NAMALWA (cell line): ENCODE measurements at regions not wholly inside any gene's neighbourhood (a gene's known extent, or its start where the extent isn't known, plus 50 kb on each side); places are given as distances from the start of the nearest gene placed in this dataset.
"Not testable (repeated sequence)": the region's sequence is repeated elsewhere in the genome, so short reads cannot be mapped to it uniquely, and the experiment has no call there.

Experiments
- DNase-seq: peaks from one replicate; pipeline ENCODE4 v3.0.0-alpha.2; 2015; ENCODE audit warnings: low spot score

DNA sequence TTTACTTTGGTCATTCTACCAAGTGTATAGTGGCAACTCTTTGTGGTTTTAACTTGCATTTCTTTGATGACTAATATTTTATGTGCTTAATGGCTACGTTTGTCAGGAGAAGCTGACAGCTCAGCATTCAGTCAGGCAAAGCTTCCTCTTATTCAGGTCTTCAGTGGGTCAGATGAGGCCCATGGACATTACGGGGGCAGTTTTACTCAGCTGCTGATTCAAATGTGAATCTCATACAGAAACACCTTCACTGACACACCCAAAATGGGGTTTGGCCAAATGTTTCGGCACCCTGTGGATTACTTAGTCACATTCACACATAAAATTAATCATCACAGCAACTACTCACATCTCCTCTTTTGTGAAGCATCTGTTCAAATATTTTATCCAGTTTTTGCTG, 104.9 kb upstream of the PLD5 start:
- no peak for DNase-seq

DNA sequence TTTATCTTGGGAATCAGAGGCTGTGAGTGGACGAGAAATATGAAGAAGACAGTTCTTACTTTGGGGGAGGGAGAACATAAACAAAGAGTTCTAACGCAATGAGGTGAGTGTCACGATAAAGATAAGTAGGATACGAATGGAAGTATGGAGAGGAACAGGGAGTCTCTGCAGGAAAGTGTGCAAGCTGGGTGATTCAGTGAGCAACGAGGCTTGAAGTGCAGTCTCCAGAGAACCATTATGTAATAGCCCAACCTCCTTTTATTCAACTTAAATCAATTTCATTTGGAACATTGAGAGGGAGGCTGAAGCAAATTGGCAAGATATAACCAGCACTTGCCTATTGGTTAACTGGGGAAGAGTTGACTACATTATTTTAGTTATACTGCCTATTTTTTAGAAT, 99.3 kb upstream of the PLD5 start:
- no peak for DNase-seq

- DNase-seq = no peak
These were observed 98.6 kb upstream of the PLD5 start for GRCh38 chr1:242623119-242623518.

GRCh38 chr1:242613266-242613815, 88.8 kb upstream of the PLD5 start:
- DNase-seq = no peak

GRCh38 chr1:242610209-242610608, 85.7 kb upstream of the PLD5 start:
- DNase-seq = no peak

GRCh38 chr1:242605521-242605920, 81.0 kb upstream of the PLD5 start:
- no peak for DNase-seq

- DNase-seq = no peak
These were observed 77.5 kb upstream of the PLD5 start for GRCh38 chr1:242602001-242602400.

DNA sequence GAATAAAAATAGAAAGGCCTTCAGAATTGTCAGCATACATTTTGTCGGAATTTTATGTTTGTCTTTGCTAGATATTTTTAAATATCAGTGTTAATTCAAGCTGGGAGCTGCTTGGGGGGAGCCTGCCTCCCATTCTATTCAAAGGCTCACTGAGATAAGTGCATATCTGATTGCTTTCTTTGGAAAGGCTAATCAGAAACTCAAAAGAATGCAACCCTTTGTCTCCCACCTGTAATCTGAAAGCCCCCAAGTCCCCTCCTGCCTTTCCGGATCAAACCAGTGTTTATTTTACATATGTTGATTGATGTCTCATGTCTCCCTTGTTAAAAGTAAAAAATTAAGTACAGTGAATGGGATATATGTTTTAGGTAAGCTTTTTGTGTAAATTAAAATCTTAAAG, 69.3 kb upstream of the PLD5 start:
- not testable (repeated sequence) for DNase-seq

DNA sequence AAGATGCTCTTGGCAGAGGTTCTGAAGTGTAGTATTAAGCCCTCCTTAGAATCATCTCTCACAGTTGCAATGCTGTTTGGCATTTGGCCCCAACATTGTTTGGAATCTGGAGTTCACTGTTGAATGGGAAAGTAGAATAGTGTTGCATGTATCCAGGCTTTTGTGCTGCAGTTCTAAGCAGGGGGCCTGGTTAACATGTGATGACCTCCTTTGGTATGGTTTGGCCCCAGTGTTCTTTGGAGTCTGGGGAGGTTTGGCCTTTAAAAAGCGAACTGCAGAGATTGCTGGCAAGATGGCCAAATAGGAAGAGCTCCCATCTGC, 61.8 kb upstream of the PLD5 start:
- DNase-seq = no peak

DNA sequence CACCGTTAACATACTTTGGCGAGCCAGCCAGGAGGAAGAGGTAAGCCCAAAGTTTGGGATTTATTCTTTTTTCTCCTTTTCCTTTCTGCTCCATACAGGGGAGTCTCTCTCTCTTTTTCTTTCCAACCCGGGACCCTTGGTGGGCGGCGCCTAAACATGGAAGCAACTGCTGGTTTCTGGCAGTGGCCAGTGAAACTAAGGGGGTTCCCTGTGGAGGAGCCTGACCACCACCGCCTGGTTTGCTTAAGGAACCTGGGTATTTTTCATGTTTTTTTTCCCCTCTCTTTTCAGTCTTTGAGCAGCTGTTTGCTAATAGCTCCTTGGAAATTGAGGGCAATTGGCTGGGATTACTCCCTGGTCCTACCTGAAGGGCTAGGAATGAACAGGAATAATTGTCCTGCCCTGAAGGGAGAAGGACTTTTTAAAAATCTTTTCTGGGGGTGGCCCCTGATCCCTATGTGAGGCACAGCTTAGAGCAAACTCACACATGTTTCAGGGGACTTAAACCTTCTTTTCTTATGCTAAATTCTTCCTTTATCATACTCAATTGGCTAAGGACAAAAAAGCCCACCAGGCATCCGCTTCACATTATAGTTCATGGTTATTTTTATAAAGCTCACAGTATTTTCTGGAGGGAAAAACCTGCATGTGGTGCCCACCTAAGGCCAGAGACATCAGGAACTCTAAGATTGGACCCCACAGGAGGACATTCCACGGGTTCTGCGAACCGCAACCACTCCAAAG, 61.3 kb upstream of the PLD5 start:
- DNase-seq = no peak

GRCh38 chr1:242582669-242583068, 58.2 kb upstream of the PLD5 start:
- no peak for DNase-seq

DNA sequence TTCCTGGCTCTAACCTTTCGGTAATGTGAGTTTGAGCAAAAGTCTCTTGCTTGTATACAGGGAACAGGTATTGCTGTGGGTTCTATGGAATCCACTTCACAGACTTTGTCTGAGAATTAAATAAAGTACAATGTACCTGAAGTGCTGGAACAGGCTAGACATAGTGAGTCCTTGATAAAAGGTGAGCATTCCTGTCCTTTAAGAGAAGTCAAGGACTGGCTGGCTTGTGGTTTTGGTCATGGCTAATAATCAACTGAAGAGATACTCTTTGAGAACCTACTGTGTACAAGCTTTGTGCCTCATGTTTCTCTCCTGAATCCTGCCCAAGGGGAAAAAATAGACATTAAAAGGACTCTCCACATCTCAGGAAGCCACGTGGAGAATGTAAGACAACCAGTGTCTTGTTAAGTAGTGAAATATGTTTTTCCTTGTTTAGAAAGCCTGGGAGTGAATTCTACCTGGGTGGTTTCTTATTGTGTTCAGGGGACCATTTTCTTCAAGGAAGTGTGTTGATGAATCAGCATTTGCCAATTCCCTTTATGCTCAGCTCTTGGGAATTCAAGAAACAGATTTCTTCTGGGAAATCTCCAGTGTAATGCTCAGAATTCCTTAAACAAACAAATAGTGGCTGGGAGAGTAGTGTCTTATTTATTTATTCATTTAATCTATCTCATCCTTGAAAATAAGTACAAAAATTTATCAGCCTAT, 55.2 kb upstream of the PLD5 start:
- DNase-seq = no peak
